ENCODE measurements at regions not wholly inside any gene's neighbourhood (a gene's known extent, or its start where the extent isn't known, plus 50 kb on each side); places are given as distances from the start of the nearest gene placed in this dataset.

- Histone ChIP-seq H2AFZ (ENCODE audit: control insufficient read depth, low read length) (no peak overlapping the region), H3K9me1 (ENCODE audit: control insufficient read depth, extremely low read depth, insufficient read depth, low read length) (no peaks in the 10 kb centered on the region), H3K27ac (ENCODE audit: control insufficient read depth, insufficient read depth, low read length) (no peak overlapping the region), H3K79me2 (ENCODE audit: control insufficient read depth, insufficient read depth, low read length) (no peaks in the 10 kb centered on the region), H3K9me3 (ENCODE audit: control insufficient read depth, low read depth, low read length) (no peaks in the 10 kb centered on the region), H3K36me3 (ENCODE audit: control insufficient read depth in 2 of 2, extremely low read depth in 1 of 2, insufficient read depth in 2 of 2, low read length in 2 of 2) (no peaks in the 10 kb centered on the region), H3K4me3 (ENCODE audit: control insufficient read depth in 2 of 3, extremely low read depth in 1 of 3, insufficient read depth in 2 of 3, low read depth in 1 of 3, low read length in 3 of 3) (no peak overlapping the region), H3K4me2 (ENCODE audit: control insufficient read depth, extremely low read depth, insufficient read depth, low read depth, low read length) (no peak overlapping the region), H4K20me1 (ENCODE audit: control insufficient read depth, extremely low read depth, insufficient read depth, low read length) (no peaks in the 10 kb centered on the region), H3K4me1 (ENCODE audit: control insufficient read depth, extremely low read depth, insufficient read depth, low read length) (no peaks in the 10 kb centered on the region), H3K27me3 (ENCODE audit: control insufficient read depth, extremely low read depth, insufficient read depth, low read length) (no peaks in the 10 kb centered on the region), H3K9ac (ENCODE audit: control insufficient read depth, extremely low read depth, insufficient read depth, low read length) (no peak overlapping the region)
- dilution Hi-C loops (cut with MboI; ENCODE audit: extremely low pct_ligation_motif_present, low sequenced_read_pairs) = no loop called here
- FAIRE-seq = no peak
- TF ChIP-seq CTCF (optimal IDR thresholded peaks at IDR 0.05 in 1 of 3, IDR thresholded peaks at IDR 0.05 in 1 of 3, conservative IDR thresholded peaks at IDR 0.05 in 1 of 3; ENCODE audit: extremely low read depth in 1 of 3, insufficient read depth in 2 of 3, low read length in 3 of 3) (no peak), EZH2 (IDR thresholded peaks at IDR 0.05; ENCODE audit: low read length) (no peak)
- DNase-seq (ENCODE audit: low read depth, low spot score) = no peak
Measured at GRCh38 chr3:157594413-157594812, 91.2 kb upstream of the VEPH1 start.

GRCh38 chr3:157592769-157593168 is 89.6 kb upstream of the VEPH1 start:
- Histone ChIP-seq H3K36me3 (ENCODE audit: control insufficient read depth in 2 of 2, extremely low read depth in 1 of 2, insufficient read depth in 2 of 2, low read length in 2 of 2) (no peaks in the 10 kb centered on the region), H2AFZ (ENCODE audit: control insufficient read depth, low read length) (no peak overlapping the region), H3K9ac (ENCODE audit: control insufficient read depth, extremely low read depth, insufficient read depth, low read length) (no peak overlapping the region), H3K9me1 (ENCODE audit: control insufficient read depth, extremely low read depth, insufficient read depth, low read length) (no peaks in the 10 kb centered on the region), H3K27ac (ENCODE audit: control insufficient read depth, insufficient read depth, low read length) (no peak overlapping the region), H3K4me1 (ENCODE audit: control insufficient read depth, extremely low read depth, insufficient read depth, low read length) (no peaks in the 10 kb centered on the region), H3K79me2 (ENCODE audit: control insufficient read depth, insufficient read depth, low read length) (no peaks in the 10 kb centered on the region), H3K4me3 (ENCODE audit: control insufficient read depth in 2 of 3, extremely low read depth in 1 of 3, insufficient read depth in 2 of 3, low read depth in 1 of 3, low read length in 3 of 3) (no peak overlapping the region), H4K20me1 (ENCODE audit: control insufficient read depth, extremely low read depth, insufficient read depth, low read length) (no peaks in the 10 kb centered on the region), H3K9me3 (ENCODE audit: control insufficient read depth, low read depth, low read length) (no peaks in the 10 kb centered on the region), H3K27me3 (ENCODE audit: control insufficient read depth, extremely low read depth, insufficient read depth, low read length) (no peaks in the 10 kb centered on the region), H3K4me2 (ENCODE audit: control insufficient read depth, extremely low read depth, insufficient read depth, low read depth, low read length) (no peak overlapping the region)
- FAIRE-seq (no peak), DNase-seq (ENCODE audit: low read depth, low spot score) (no peak)
- dilution Hi-C loops (cut with MboI; ENCODE audit: extremely low pct_ligation_motif_present, low sequenced_read_pairs) = no loop called here
- TF ChIP-seq CTCF (optimal IDR thresholded peaks at IDR 0.05 in 1 of 3, IDR thresholded peaks at IDR 0.05 in 1 of 3, conservative IDR thresholded peaks at IDR 0.05 in 1 of 3; ENCODE audit: extremely low read depth in 1 of 3, insufficient read depth in 2 of 3, low read length in 3 of 3) (no peak), EZH2 (IDR thresholded peaks at IDR 0.05; ENCODE audit: low read length) (no peak)
